GM21619 (cell line): ENCODE measurements at regions not wholly inside any gene's neighbourhood (a gene's known extent, or its start where the extent isn't known, plus 50 kb on each side); places are given as distances from the start of the nearest gene placed in this dataset.

Source experiments
- ATAC-seq: cut with Tn5 transposase; IDR thresholded peaks from one replicate; pipeline ENCODE4 v1.9.1; 2021; ENCODE audit not compliant: unreplicated experiment

GRCh38 chr5:90201923-90202322 is 207.6 kb downstream of the CETN3 start:
- no peak for ATAC-seq

- no peak for ATAC-seq
These were observed 216.3 kb downstream of the CETN3 start for GRCh38 chr5:90193185-90193822.

GRCh38 chr5:90191352-90192045 is 218.1 kb downstream of the CETN3 start:
- ATAC-seq: no peak

GRCh38 chr5:90185897-90186468 is 223.6 kb downstream of the CETN3 start:
- ATAC-seq: no peak

- no peak for ATAC-seq
These were observed 224.8 kb downstream of the CETN3 start for GRCh38 chr5:90184764-90185163.

- no peak for ATAC-seq
These were observed 226.8 kb downstream of the CETN3 start for GRCh38 chr5:90182726-90183125.

GRCh38 chr5:90174236-90174635 is 235.3 kb downstream of the CETN3 start:
- ATAC-seq: no peak

- no peak for ATAC-seq
These were observed 236.1 kb downstream of the CETN3 start for GRCh38 chr5:90173299-90174030.

- no peak for ATAC-seq
These were observed 238.1 kb downstream of the CETN3 start for GRCh38 chr5:90171466-90171865.

- ATAC-seq: no peak
These were observed 239.3 kb downstream of the CETN3 start for GRCh38 chr5:90170261-90170660.

GRCh38 chr5:90169078-90169477 is 240.5 kb downstream of the CETN3 start:
- ATAC-seq: no peak

GRCh38 chr5:90168399-90168798 is 241.2 kb downstream of the CETN3 start:
- no peak for ATAC-seq

- no peak for ATAC-seq
These were observed 242.7 kb downstream of the CETN3 start for GRCh38 chr5:90166816-90167215.

- no peak for ATAC-seq
These were observed 247.2 kb downstream of the CETN3 start for GRCh38 chr5:90162324-90162723.

GRCh38 chr5:90161414-90161813 is 248.1 kb downstream of the CETN3 start:
- no peak for ATAC-seq

- no peak for ATAC-seq
These were observed 251.4 kb downstream of the CETN3 start for GRCh38 chr5:90158131-90158530.

GRCh38 chr5:90153031-90153430 is 256.5 kb downstream of the CETN3 start:
- ATAC-seq: no peak

GRCh38 chr5:90144625-90145327 is 264.8 kb downstream of the CETN3 start:
- ATAC-seq: no peak

- ATAC-seq: peak; percentile 51
These were observed 267.0 kb downstream of the CETN3 start for GRCh38 chr5:90142541-90142940.

- no peak for ATAC-seq
These were observed 267.6 kb downstream of the CETN3 start for GRCh38 chr5:90141984-90142383.

GRCh38 chr5:90136952-90137528 is 272.5 kb downstream of the CETN3 start:
- ATAC-seq: no peak
